BJ (cell line): ENCODE measurements at regions not wholly inside any gene's neighbourhood (a gene's known extent, or its start where the extent isn't known, plus 50 kb on each side); places are given as distances from the start of the nearest gene placed in this dataset.

Source experiments
- CTCF ChIA-PET: fragments of 350-600 bp; formaldehyde crosslinking; extraction: SDS; loops from one replicate; lab custom pipeline; 2021; ENCODE audit warnings: antibody characterized with exemption, inconsistent platforms; lab: Yijun Ruan, JAX
- POLR2A ChIA-PET: fragments of 300-600 bp; sonication (Branson Sonifier 250); formaldehyde crosslinking; extraction: SDS; loops from one replicate; lab custom pipeline; 2021; ENCODE audit warnings: antibody characterized with exemption; lab: Charles Lee
- DNase-seq: peaks from one replicate; pipeline ENCODE4 v3.0.0-alpha.2; 2011; ENCODE audit warnings: low read depth
- H3K27me3 ChIP-seq: 2 replicates; pipeline ENCODE4 v1.6.0; 2011; ENCODE audit warnings: low read length; ENCODE audit not compliant: control insufficient read depth, insufficient read depth
- H3K36me3 ChIP-seq: 2 replicates; pipeline ENCODE4 v1.5.1; 2011; ENCODE audit warnings: low read length; ENCODE audit not compliant: control insufficient read depth, insufficient read depth
- H3K4me3 ChIP-seq: 2 replicates; pipeline ENCODE4 v1.5.1; 2011; ENCODE audit warnings: low read depth, mild to moderate bottlenecking, control low read depth, low read length
- TF ChIP-seq, protein P1 (sequence below): IDR thresholded peaks from 2 replicates; pipeline ENCODE4 v1.5.1; 2011; ENCODE audit warnings: low read depth, mild to moderate bottlenecking, control low read depth, inconsistent platforms, low read length, moderate library complexity; ENCODE audit not compliant: insufficient read depth

- ChIA-PET POLR2A (no interaction called here), CTCF (interaction anchor here (1.1 kb wide), 2 partner anchors 10 to 18 kb away, joined by 4 to 5 read pairs; no protein-coding TSS in a partner anchor)
- Histone ChIP-seq H3K36me3 (no peaks in the 10 kb centered on the region), H3K4me3 (no peak overlapping the region), H3K27me3 (no peaks in the 10 kb centered on the region)
- TF ChIP-seq, protein P1, sequence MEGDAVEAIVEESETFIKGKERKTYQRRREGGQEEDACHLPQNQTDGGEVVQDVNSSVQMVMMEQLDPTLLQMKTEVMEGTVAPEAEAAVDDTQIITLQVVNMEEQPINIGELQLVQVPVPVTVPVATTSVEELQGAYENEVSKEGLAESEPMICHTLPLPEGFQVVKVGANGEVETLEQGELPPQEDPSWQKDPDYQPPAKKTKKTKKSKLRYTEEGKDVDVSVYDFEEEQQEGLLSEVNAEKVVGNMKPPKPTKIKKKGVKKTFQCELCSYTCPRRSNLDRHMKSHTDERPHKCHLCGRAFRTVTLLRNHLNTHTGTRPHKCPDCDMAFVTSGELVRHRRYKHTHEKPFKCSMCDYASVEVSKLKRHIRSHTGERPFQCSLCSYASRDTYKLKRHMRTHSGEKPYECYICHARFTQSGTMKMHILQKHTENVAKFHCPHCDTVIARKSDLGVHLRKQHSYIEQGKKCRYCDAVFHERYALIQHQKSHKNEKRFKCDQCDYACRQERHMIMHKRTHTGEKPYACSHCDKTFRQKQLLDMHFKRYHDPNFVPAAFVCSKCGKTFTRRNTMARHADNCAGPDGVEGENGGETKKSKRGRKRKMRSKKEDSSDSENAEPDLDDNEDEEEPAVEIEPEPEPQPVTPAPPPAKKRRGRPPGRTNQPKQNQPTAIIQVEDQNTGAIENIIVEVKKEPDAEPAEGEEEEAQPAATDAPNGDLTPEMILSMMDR, result no peak
- peak; percentile 16 for DNase-seq
Observed at GRCh38 chr4:52173470-52174045, 122.5 kb downstream of the SPATA18 start.

DNA sequence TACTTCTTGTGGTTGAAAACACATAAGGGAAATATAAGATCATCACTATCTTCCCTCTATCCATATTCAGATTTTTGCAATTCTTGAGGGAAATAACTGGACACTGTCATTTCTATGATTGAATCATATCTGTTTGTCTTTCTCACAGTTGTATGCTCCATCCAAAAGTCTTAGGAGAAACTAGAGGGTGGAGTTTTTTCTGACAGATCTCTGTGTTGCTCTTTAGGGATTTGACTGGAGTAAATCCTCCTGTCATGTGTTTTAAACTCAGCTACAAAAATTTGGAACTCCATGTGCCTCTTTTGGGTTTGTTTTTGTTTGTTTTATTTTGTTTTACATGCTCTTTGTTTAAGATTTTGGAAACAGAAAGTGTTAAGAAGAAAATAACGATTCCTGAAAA, 136.5 kb downstream of the SPATA18 start:
- POLR2A ChIA-PET, result no interaction called here
- TF ChIP-seq, protein P1, result no peak
- CTCF ChIA-PET, result no interaction called here

GRCh38 chr4:52192001-52192400, 140.9 kb downstream of the SPATA18 start:
- Histone ChIP-seq H3K4me3 (no peak overlapping the region), H3K36me3 (no peaks in the 10 kb centered on the region), H3K27me3 (0 out of 2 replicates have a peak, but pooled peaks cover 2% of the 10 kb centered on the region)
- no peak for DNase-seq
- CTCF ChIA-PET, result interaction anchor here (0.9 kb wide), 1 partner anchor 18 kb away, joined by 4 read pairs; no protein-coding TSS in a partner anchor
- TF ChIP-seq, protein P1, result no peak
- POLR2A ChIA-PET, result no interaction called here

More for the DNA sequence above, 136.5 kb downstream of the SPATA18 start:
- Histone ChIP-seq H3K36me3 (no peaks in the 10 kb centered on the region), H3K4me3 (no peak overlapping the region), H3K27me3 (0 out of 2 replicates have a peak, but pooled peaks cover 2% of the 10 kb centered on the region)
- DNase-seq, result no peak

GRCh38 chr4:52192721-52193135, 141.6 kb downstream of the SPATA18 start:
- TF ChIP-seq, protein P1, result no peak
- no peak for DNase-seq
- no peaks in the 10 kb centered on the region for H3K36me3 ChIP-seq
- no peak overlapping the region for H3K4me3 ChIP-seq
- H3K27me3 ChIP-seq, result 0 out of 2 replicates have a peak, but pooled peaks cover 2% of the 10 kb centered on the region
- ChIA-PET CTCF (no interaction called here), POLR2A (no interaction called here)

DNA sequence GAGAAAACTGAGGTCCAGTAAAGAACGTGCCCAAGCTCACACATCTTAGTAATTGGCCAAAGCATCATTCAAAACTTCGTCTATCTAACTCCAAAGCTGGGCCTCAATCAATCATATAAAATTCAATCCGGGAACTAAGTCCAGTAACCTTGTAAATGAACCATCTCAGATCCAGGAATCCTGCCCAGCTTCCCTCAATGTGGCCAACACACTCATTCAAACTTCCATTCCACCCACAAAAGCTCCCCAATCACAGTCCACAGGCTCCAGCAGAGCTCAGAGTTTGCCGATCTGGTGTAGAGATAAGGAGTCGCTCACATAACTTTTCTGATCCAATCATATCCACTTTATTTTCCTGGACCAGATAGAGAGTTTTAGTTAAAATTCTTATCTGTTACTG, 144.8 kb downstream of the SPATA18 start:
- no peak for DNase-seq
- POLR2A ChIA-PET, result no interaction called here

More for the DNA sequence above, 144.8 kb downstream of the SPATA18 start:
- no peaks in the 10 kb centered on the region for H3K36me3 ChIP-seq
- H3K4me3 ChIP-seq, result no peak overlapping the region
- TF ChIP-seq, protein P1, result no peak
- no peaks in the 10 kb centered on the region for H3K27me3 ChIP-seq
- CTCF ChIA-PET, result no interaction called here
